ENCODE measurements at regions not wholly inside any gene's neighbourhood (a gene's known extent, or its start where the extent isn't known, plus 50 kb on each side); places are given as distances from the start of the nearest gene placed in this dataset.

DNA sequence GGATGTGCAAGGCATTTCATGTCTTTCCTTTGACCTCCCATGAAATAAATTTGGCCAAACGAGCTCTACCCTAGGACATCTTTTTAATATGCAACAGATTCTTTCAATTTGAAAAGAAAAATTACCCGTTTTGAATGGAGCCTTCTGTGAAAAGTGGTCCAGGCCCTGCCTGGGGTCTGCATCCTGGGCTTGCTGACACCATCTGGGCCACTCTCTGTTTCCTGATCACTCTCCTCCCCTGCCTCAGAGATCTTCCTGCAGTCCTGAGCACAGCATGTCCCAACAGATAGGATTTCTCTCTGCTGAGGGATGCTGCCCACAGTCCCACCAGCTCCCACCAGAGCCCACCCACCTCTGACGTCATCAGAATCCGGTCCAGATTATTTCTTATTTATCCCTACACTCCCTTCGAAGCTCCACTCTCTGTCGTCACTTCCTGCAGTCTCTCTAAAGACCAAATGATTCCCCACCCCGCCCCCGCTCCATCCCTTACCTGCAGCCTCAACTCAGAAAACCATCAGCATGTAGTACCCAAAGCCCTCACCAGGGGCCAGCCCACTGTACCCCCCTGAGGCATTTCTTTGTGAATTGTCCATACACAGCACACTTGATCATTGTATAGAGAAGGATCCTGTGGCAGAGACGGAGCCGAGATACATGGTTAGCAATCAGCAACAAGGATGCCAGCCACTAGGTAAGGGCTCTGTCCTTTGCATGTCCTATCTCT is 192.1 kb upstream of the MGMT start:
- no peak for FAIRE-seq

DNA sequence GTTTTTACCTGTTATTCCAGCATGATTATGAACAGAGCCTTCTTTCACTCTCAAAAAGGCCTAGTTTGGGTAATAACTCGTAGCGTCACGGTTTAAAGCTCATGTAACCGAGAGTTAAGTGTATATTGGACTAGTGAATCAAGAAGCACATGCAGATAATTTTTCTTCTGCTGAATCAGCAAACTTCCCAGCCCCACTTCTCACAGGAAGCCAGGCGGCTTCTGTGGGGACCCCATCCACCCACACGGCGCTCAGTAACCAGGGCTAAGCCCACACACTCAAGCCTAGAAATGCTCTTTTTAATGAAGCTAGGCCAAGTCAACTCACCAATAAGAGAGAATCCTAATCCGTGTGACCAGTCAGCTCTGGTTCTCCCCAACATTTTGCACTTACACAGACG is 191.2 kb upstream of the MGMT start:
- no peak for FAIRE-seq

DNA sequence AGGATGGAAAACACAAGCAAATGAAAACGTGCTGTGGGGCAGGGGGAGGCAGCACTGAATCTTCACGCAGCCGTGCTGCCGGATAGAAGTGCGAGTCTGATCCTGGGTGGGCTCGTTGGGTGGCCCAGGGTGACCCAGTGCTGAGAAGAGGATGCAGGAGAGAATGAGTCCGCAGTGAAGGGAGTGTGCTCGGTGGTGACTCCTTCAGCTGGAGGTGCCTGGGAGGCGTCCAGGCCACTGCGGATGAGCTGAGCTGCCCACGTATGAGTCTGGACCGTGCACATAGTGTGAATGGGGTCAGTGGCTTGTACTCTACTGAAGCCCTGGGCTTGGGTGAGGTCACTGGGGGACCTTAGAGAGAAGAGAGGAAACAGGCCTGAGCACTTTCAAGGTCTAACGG is 190.0 kb upstream of the MGMT start:
- FAIRE-seq = no peak

DNA sequence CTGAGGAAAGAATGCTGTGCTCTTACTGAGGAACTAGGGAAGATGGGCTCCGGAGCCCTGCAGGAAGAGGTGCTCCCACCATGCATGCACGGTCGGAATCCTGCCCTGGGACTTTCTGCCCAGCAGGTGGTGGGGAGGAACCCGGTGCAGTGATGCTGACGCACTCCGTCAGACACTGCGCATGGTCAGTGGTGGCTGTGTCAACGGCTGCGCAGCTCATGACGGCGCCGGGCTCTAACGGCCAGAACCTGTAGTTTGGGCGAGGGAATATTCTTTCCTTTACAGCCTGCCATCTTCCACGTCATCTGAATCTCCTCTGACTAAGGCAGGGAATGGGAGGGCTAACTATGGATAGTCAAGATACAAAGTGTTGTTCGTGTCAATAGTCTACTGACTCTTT is 189.2 kb upstream of the MGMT start:
- no peak for FAIRE-seq

DNA sequence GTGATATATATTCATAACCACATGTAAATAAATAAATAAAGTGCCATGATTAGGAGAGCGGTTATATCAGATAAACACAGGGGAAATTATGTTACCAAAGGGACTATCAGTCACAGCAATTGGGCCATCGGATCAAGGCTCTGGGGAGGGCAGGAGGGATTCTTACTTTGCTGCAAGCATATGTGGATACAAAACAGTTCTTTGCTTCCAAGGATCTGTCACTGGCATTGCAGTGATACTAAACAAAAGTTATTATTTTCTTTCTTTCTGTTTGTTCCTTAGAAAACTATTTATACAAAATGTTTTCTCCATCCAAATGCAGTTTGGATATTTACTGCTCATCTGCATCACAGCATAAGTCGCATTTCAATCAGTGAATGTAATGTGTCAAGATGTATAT is 188.4 kb upstream of the MGMT start:
- FAIRE-seq = no peak

DNA sequence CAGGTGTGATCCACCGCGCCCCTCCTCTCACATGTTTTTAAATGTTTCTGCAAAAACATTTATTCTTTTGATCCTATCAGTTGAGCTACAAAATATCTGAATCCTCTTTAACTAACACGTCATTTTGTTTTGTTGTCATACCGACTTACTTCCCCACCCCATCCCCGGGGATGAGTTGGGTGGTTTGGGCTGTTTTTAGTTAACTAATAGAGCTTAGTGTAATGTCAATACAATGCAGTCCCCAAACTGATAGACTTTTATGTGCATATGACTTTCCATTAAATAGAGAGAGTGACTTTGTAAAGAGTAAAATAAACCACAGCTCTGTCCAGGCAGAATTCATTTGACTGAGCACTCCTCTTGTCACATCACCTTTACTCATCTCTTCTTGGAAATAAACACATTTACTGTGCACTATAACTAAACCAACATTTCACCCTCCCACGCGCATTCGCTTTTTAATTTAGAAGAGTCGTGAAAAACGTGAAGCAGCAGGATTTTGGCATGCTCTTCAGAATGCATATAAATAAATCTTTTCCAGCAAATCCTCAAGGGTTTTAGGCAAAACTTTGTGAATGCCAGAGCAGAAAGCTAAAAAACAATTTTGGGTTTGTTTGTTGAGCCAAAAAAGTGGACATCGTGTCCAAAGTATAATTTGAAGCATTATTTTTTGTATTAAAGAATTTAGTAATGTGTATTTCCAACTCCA is 187.4 kb upstream of the MGMT start:
- no peak for FAIRE-seq

DNA sequence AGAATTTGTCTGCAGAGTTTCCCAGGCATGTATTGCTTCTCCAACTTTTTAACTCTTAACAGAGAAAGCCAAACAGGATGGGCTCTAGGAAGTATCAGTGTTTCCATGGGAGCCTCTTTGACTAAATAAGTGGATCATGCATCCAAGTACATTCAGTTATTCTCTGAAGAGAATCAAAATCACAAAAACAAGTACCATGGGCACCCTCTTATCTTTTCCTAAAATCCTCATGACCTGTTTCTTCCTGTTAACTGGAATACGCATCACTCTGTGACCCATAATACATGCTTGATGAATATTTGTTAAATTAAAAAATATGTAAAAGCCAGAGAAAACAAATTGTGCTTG is 186.9 kb upstream of the MGMT start:
- FAIRE-seq = no peak

DNA sequence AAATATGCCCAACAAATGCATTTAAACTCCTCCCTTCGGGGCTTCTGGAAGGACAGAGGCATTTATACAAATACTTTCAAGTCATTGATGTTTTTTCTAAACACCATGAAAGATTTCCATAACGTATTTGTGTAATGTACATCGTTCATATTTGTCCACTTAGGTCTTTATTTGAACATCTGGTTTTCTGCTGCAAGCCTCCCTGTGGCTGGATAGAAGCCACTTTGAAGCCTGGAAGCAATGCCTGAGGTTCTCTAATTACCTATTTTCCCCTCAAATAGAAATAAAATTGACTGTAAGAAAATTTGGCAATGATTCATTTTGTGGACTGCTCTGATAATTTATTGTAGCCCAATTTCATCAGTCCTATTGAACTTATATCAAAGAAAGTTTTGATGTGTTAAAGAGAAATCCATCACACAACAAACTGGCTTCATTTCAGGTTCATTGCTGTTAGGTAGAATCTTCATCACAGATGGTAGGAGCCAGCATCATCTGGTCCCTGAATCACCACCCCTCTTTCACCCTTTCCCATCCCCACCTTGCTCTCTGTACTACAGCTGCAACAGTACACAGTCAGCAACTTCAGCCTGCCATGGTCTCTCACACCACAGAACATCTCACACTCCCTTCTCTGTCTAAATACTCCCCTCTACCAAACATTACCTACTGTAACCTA is 186.0 kb upstream of the MGMT start:
- FAIRE-seq = no peak

DNA sequence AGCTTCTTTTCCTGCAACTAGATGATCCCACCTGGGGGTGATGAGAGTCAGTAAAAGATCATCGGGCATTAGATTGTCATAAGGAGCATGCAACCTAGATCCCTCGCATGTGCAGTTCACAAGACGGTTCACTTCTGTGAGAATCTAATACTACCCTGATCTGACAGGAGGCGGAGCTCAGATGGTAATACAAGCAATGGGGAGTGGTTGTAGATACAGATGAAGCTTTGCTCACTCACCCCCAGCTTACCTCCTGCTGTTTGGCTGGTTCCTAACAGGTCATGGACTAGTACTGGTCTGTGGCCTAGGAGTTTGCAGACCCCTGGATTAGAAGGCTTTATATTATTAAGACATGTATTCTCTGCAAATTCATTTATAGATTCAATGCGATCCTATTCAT is 181.6 kb upstream of the MGMT start:
- FAIRE-seq = no peak

DNA sequence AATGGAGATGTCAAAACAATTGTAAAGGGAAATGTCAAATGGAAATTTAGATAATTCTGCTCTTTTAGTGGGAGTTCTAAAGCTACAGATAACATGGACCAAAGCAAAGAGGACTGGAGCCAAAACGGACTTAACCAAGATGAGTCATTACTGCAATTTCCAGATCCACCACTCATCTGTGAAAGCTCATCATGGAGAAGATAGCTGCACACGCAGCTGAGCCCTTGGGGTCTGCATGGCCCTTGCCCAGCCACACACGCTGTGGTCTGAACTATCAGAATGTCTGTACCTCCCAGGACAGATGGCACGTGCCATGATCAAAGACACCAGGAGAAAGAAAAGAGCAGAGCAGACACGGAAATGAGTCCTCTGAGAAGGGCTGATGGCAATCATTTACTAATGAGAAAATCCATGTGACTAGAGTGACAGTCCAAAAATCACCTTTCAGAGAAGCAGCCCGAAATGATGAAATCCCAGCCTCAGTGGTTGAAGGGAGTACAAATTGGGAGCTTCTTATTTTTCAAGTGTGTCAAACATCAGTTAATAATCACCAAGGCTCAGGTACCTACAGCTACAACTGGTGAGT is 177.9 kb upstream of the MGMT start:
- FAIRE-seq = no peak

DNA sequence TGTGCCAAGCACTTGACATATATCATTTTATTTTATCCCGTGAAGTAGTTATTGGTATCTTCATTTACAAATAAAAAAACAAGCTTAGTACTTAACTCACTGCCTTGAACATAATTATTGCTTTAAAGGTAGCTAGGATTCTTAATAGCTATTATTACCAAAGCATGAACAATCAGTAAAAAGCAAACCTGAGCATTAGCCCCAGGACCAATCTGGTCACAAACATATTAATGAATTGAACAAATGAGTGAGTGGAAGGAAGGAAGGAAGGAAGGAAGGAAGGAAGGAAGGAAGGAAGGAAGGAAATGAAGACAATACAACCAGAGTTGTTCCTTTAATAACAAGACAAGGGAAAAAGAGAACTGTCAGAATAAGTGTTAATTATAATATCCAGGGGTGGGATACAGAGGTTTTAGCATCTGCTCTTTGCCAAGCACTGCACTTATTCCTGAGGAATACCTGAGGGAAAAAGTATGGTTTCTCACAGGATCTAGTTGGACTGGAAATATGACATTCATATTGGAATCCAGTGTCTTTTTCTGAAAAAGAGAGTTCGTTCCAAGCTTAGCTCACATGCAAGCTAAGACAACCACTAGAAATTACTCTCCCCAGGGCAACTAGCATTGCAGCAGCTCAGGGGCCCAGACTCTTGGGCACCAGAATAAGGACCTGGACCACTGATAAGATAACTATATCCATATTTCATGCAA is 172.9 kb upstream of the MGMT start:
- FAIRE-seq = no peak

DNA sequence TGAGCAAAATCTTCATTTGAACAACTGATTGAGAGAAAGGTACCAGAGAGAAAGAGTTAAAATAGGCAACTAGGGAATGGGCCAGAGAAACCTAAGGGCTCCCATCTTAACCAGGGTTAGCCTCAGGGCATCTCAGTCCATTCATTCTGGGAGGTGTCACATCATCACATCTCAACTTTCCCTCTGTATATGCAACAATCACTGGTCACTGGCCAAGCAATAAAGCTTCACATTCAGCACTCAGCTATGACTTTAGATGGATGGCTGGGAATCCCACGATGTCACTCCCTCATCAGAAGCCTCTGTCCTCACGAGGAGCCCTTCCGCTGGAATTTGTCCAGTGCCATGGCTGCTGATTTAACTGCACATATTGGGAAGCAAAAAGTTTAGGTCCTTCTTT is 172.1 kb upstream of the MGMT start:
- FAIRE-seq = no peak

DNA sequence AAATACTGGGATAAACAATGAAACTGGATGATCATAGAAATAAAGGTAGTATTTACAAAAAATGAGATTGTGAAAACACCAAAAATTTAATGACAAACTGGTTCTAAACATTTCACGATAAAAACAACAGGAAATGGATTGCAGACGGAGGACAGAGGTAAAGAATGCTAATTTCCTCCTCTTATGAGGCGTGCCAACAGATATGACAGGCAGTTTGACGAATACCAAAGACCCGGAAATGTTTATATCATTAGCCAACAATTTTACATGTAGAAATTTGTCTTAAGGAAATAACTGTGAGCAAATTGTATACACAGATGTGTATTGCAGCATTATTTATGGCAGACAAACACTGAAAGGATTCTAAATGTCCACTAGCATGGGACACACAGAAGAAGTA is 162.0 kb upstream of the MGMT start:
- no peak for FAIRE-seq

DNA sequence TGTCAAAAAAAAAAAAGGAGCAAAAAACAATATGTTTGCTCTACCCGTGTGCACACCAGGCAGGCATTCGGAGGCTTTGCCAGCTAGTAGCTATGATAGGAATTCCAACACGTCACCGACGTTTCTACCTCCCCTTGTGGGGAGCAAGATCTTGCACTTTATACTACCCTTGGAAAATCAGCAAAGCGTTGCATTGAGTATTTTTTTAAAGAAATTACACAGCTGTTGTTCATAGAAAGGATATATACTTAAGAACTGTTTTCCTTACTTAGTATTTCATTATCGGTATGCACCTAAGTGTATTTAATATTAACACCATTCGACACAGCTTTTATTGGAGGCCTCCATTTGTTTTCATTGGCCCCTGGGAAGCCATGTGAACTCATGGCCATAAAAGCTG is 159.9 kb upstream of the MGMT start:
- no peak for FAIRE-seq

DNA sequence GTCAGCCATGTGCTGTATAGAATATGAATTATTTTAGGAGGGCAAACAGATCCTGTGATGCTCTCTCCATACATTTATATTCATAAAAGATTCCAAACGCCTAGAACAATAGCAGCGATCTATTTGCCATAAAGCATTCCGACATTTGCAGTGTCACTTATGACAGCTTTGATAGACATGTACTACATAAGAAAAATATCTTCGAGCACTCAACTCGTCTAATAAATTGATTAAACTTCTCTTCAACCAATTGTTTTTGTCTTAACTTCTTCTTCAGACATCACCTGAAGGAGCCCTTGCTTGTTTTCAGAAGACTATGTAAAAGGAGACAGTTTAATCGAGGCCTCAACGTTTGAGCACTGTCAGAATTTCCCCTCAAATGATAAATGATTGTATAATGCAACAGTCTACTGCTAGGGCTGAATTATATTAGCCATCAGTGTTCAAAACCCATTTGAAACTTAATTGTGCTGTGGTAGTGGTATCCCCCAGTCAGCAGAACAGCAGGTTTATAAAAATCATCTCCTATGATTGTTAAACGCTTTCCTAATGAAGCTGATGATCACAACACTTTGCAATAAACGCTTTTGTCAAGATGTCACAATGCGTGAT is 158.0 kb upstream of the MGMT start:
- no peak for FAIRE-seq

DNA sequence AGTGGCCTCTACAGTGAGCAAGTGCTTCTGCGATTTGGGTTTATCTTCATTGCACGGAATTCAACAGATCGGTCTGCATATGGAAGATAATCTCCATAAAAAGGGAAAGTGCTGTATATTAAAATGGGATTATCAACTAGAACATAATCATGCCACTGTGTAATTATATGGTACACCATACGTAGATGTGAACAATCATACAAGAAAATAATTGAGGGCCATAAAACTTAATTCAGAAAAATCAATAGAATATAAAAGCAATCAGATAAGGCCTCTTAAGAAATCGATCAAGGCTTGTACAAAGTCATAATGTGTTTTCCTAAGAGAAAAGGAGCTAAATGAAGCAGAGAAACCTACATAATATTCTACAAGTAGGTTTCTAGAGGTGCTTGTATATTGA is 157.5 kb upstream of the MGMT start:
- no peak for FAIRE-seq

DNA sequence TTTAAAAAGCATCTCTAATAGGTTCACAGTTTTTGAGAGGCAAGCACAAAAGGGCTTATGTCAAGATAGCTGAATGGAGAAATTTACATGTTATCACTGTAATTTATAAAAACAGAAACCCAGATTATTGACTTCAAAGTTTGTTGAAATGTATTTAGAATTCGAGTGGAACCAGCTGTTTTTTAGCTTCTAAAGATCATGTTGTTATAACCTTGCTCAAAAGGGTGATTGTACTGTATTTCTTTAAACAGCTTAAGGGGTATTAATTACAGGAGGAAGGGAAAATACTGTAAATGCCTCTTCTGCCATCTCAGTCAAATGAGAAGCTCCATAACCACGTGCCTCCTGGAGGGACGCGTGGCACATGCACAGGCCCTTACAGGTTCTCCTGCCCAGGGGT is 156.2 kb upstream of the MGMT start:
- no peak for FAIRE-seq

DNA sequence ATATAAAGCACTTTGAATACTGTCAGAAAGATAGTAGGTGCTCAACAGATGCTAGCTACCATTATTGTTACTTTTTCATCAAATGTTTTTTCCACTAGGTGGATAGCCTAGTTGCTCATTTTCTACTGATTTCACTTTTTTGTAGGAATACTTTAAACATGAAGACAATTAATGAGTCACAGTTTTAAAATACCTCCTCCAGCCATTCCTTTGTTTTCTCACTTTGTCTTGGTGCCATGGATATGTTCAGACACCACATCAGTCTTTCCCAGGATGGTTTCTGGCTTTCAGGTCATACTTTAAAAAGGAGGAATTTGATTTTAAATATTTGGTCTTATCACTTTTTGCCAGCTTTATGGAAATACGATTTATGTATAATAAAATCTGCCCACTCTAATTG is 147.1 kb upstream of the MGMT start:
- no peak for FAIRE-seq

DNA sequence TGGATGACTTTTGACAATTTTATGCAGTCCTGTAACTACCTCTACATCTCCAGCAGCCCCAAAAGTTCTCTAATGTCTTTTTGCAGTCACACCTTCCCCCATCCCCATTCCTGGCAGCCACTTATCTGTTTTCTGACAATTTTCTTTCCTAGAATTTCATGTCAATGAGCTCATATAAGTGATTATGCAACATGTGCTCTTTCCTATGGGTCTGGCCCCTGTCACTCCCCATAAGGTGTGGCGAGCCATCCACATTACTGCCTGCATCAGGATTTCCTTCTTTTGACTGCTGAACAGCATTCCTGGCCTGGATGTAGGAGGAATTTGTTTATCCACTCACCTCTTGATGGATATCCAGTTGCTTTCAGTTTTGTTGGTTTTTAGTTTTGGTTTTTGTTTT is 146.7 kb upstream of the MGMT start:
- no peak for FAIRE-seq

DNA sequence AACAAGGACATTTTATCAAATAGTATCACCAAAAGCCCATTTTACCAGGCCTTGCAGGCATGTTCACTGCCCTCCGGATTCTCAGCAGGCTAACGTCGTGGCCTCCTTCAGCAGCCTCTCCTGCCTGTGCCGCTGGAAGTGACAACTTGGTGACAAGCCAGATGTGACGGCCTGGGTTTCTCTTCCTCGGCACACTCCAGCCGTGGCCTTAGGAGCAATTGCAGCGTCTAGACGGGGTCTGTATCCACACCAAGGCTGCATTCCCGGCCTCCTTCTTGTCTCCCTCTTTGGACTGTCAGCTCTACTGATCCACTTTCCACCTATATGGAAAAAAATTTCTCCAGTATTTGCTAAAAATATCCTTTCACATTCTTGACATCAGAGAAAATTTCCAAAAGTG is 145.3 kb upstream of the MGMT start:
- FAIRE-seq = no peak

DNA sequence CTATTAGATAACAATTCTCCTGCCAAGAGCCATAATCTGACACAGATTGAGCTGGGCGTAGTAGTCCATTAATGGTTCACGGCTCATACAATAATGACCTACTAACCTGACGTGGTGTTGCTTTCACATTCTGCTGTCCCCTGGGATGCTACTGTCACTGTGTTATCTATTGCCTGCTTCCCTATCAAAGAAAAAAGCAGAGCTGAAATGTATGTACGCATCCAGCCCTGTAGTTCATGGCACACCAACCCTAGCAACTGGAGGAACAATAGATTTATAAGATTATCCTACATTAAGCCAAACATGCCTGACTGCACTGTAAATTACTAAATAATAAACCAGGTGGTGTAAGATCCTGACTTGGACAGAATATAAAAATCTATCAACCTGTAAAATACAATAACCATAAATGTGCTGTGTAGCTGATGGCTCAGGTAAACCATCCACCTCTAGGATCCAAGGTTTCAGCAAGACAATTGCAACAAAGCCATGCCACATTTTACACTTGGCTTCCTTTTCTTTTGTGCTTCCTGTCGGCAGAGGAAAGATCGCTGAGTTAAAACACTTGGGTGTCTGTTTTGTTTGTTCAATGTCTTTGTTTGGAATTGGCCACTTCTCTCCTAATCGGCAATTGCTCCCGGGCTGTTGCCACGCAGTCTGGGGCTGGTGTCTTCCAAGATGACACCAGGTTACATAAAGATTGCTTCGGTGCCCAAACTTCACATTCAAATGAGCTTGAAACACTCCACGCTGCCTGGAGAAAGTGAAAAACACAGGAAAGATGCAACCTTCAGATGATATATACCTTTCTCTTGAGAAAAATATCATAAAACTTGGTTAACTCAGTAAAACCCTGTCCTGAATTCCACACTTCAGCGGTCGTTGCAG is 143.9 kb upstream of the MGMT start:
- no peak for FAIRE-seq

DNA sequence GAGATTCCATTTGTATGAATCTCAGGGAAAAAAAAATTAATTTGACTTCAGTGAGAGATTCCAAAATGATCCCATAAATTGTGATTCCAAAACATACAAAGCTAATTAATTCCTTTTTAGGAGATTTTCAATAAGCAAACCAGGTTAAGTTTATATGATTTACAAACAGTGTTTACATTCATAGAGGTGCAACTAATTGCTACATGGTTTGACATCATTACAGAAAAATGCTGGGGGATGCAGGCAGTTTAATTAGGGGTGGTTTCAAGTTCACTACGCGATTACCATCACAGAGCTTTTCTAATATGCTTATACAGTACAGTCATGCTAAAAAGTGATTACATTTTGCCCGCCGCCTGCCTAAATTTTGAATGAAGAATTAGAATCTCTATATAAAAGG is 143.2 kb upstream of the MGMT start:
- no peak for FAIRE-seq
